Left cardiac atrium (tissue), 4 donors: ENCODE measurements at regions not wholly inside any gene's neighbourhood (a gene's known extent, or its start where the extent isn't known, plus 50 kb on each side); places are given as distances from the start of the nearest gene placed in this dataset.

Experiments used
- ATAC-seq, 2 donors: fragments of 200-7000 bp; cut with Tn5 transposase; one replicate each; pipeline ENCODE4 v1.9.1; 2020; ENCODE audit warnings: mild to moderate bottlenecking in 2 of 2, moderate library complexity in 2 of 2
- DNase-seq: peaks from one replicate; pipeline ENCODE4 v3.0.0-alpha.2; 2020
- intact Hi-C, 2 donors: fragments of 100-400 bp; cut with DNase I; formaldehyde crosslinking; loops; one replicate each; pipeline versions ENCODE4 v1.14.1 to v1.15.1; 2022 to 2023
- donor health status: DM: no; HTN: yes; CAD: no.
- donor health status: DM: no; HTN: yes; CAD: no; lungs with severe emphysema.
- donor health status: DM: yes; HTN: yes; CAD: no.
- donor health status: Dilated cardiomyopathy.

- DNase-seq = no peak
- no peak for ATAC-seq
Observed at GRCh38 chr15:97706059-97706458, 254.4 kb upstream of the ARRDC4 start.

GRCh38 chr15:97708252-97708651 is 252.3 kb upstream of the ARRDC4 start:
- ATAC-seq = no peak
- intact Hi-C loops = no loop called here
- no peak for DNase-seq

More at GRCh38 chr15:97706059-97706458, 254.4 kb upstream of the ARRDC4 start:
- intact Hi-C loops = no loop called here

GRCh38 chr15:97712530-97712929 is 248.0 kb upstream of the ARRDC4 start:
- intact Hi-C loops = no loop called here

GRCh38 chr15:97717806-97718205 is 242.7 kb upstream of the ARRDC4 start:
- ATAC-seq (no peak), DNase-seq (no peak)
- intact Hi-C loops = no loop called here

More at GRCh38 chr15:97712530-97712929, 248.0 kb upstream of the ARRDC4 start:
- ATAC-seq (no peak), DNase-seq (no peak)

- DNase-seq (no peak), ATAC-seq (no peak)
- intact Hi-C loops = no loop called here
Observed at GRCh38 chr15:97718509-97718908, 242.0 kb upstream of the ARRDC4 start.

- DNase-seq (peak; percentile 30), ATAC-seq (peak; percentile 57 to 82)
- intact Hi-C loops = no loop called here
Observed at GRCh38 chr15:97728791-97729190, 231.7 kb upstream of the ARRDC4 start.

GRCh38 chr15:97729270-97729669 is 231.2 kb upstream of the ARRDC4 start:
- peak; percentile 15 to 57 for ATAC-seq

GRCh38 chr15:97730315-97730714 is 230.2 kb upstream of the ARRDC4 start:
- DNase-seq (no peak), ATAC-seq (no peak)
- intact Hi-C loops = no loop called here

More at GRCh38 chr15:97729270-97729669, 231.2 kb upstream of the ARRDC4 start:
- no peak for DNase-seq
- intact Hi-C loops = no loop called here

GRCh38 chr15:97731859-97732258 is 228.6 kb upstream of the ARRDC4 start:
- intact Hi-C loops = no loop called here
- no peak for ATAC-seq
- DNase-seq = no peak

- intact Hi-C loops = no loop called here
- no peak for DNase-seq
- no peak for ATAC-seq
Observed at GRCh38 chr15:97733373-97733772, 227.1 kb upstream of the ARRDC4 start.

GRCh38 chr15:97736748-97737147 is 223.8 kb upstream of the ARRDC4 start:
- DNase-seq (no peak), ATAC-seq (no peak)
- intact Hi-C loops = no loop called here

- ATAC-seq (no peak), DNase-seq (no peak)
- intact Hi-C loops = no loop called here
Observed at GRCh38 chr15:97745481-97746071, 214.9 kb upstream of the ARRDC4 start.

- ATAC-seq (no peak), DNase-seq (no peak)
- intact Hi-C loops = no loop called here
Observed at GRCh38 chr15:97747342-97747741, 213.2 kb upstream of the ARRDC4 start.

GRCh38 chr15:97748576-97748975 is 211.9 kb upstream of the ARRDC4 start:
- no peak for DNase-seq
- intact Hi-C loops = no loop called here
- ATAC-seq = no peak

GRCh38 chr15:97750060-97750459 is 210.4 kb upstream of the ARRDC4 start:
- no peak for DNase-seq
- ATAC-seq = no peak
- intact Hi-C loops = loop anchor here in 1 of 2 donors (10.0 kb wide), 1 partner anchor 505 kb away; no protein-coding TSS in a partner anchor

- DNase-seq = no peak
- intact Hi-C loops = loop anchor here in 1 of 2 donors (10.0 kb wide), 1 partner anchor 511 kb away; no protein-coding TSS in a partner anchor
- no peak for ATAC-seq
Observed at GRCh38 chr15:97755726-97756125, 204.8 kb upstream of the ARRDC4 start.

- no peak for DNase-seq
- ATAC-seq = no peak
- intact Hi-C loops = loop anchor here in 1 of 2 donors (10.0 kb wide), 1 partner anchor 515 kb away; no protein-coding TSS in a partner anchor
Observed at GRCh38 chr15:97759363-97759762, 201.1 kb upstream of the ARRDC4 start.

GRCh38 chr15:97761110-97761509 is 199.4 kb upstream of the ARRDC4 start:
- intact Hi-C loops = no loop called here
- peak in 1 of 2 donors; percentile 64 for ATAC-seq
- DNase-seq = no peak

GRCh38 chr15:97783240-97783639 is 177.3 kb upstream of the ARRDC4 start:
- intact Hi-C loops = no loop called here
- DNase-seq = no peak
- ATAC-seq = no peak

- DNase-seq = no peak
- ATAC-seq = no peak
- intact Hi-C loops = no loop called here
Observed at GRCh38 chr15:97786741-97787140, 173.8 kb upstream of the ARRDC4 start.

- intact Hi-C loops = no loop called here
Observed at GRCh38 chr15:97790180-97790579, 170.3 kb upstream of the ARRDC4 start.

More at GRCh38 chr15:97790180-97790579, 170.3 kb upstream of the ARRDC4 start:
- DNase-seq = no peak
- ATAC-seq = no peak
